Thyroid gland (tissue), 4 donors: ENCODE measurements at regions not wholly inside any gene's neighbourhood (a gene's known extent, or its start where the extent isn't known, plus 50 kb on each side); places are given as distances from the start of the nearest gene placed in this dataset.

Source experiments
- POLR2A ChIP-seq, 2 donors: fragments of 450-650 bp; IDR thresholded peaks; one replicate each; pipeline ENCODE4 v1.6.1; 2017; ENCODE audit warnings: antibody characterized with exemption in 2 of 2, mild to moderate bottlenecking in 2 of 2, moderate library complexity in 1 of 2
- TF ChIP-seq, protein P1 (sequence below), 6 experiments: fragments of 200-600 bp in 3 of 6; fragments of 450-650 bp in 3 of 6; sonication (generic) in 3 of 6; IDR thresholded peaks; one replicate each; pipeline ENCODE4 v1.5.1; 2016 to 2019; ENCODE audit warnings: antibody characterized with exemption in 6 of 6, mild to moderate bottlenecking in 2 of 6, inconsistent platforms in 1 of 6, moderate library complexity in 1 of 6

DNA sequence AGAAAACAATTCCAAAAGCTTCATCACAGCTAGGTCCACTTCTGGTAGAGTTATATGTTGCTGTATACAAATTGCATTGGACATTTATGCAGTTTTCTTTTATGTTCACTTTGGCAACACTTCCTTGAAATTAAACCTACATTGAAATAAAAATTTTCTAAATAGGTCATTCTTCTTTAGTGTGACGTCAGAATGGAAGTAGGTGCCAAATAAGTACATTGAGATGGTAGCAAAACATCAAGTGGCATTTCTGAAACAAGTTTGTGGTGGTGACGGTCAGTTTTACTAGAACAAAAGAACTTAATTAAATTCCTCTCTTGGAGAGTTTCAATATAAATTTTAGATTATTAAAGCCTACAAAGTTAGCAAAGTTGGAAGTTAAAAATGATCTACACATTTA, 895.1 kb downstream of the CDH9 start:
- TF ChIP-seq, protein P1, sequence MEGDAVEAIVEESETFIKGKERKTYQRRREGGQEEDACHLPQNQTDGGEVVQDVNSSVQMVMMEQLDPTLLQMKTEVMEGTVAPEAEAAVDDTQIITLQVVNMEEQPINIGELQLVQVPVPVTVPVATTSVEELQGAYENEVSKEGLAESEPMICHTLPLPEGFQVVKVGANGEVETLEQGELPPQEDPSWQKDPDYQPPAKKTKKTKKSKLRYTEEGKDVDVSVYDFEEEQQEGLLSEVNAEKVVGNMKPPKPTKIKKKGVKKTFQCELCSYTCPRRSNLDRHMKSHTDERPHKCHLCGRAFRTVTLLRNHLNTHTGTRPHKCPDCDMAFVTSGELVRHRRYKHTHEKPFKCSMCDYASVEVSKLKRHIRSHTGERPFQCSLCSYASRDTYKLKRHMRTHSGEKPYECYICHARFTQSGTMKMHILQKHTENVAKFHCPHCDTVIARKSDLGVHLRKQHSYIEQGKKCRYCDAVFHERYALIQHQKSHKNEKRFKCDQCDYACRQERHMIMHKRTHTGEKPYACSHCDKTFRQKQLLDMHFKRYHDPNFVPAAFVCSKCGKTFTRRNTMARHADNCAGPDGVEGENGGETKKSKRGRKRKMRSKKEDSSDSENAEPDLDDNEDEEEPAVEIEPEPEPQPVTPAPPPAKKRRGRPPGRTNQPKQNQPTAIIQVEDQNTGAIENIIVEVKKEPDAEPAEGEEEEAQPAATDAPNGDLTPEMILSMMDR (IDR thresholded peaks at IDR 0.05): no peak
- TF ChIP-seq POLR2A (IDR thresholded peaks at IDR 0.05): no peak
